IPS-18c (cell line): ENCODE measurements at regions not wholly inside any gene's neighbourhood (a gene's known extent, or its start where the extent isn't known, plus 50 kb on each side); places are given as distances from the start of the nearest gene placed in this dataset.

Experiments used
- H3K4me3 ChIP-seq: 2 replicates; pipeline ENCODE4 v1.7.0; 2013; ENCODE audit warnings: low read depth, mild to moderate bottlenecking, low read length, moderate library complexity; ENCODE audit not compliant: insufficient read depth
- H3K9me3 ChIP-seq: one replicate; pipeline ENCODE4 v1.6.1; 2013; ENCODE audit warnings: mild to moderate bottlenecking, low read length, moderate library complexity; ENCODE audit not compliant: control insufficient read depth, insufficient read depth

GRCh38 chr5:1974501-1975405 lies 92.0 kb upstream of the IRX4 start:
- Histone ChIP-seq H3K9me3 (no peaks in the 10 kb centered on the region), H3K4me3 (no peak overlapping the region)

DNA sequence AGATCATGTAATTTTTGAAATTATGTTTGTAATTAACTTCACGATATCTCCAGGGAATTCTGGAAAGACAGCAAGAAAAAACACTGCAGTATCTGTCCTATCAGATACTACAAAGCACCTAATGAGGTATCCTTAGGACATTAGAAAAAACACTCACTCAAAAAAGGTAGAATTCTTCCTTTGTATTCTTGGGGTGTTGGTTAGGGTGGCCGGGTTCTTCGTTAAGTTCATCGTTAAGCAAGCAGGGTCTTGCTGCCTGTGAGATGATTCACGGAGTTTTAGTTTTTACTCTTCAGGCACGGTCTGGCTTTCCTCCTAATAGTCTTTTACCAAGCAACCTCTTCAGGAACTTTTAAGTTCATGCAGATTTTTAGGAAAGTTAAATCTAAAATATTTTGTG lies 91.4 kb upstream of the IRX4 start:
- H3K4me3 ChIP-seq = no peak overlapping the region
- no peaks in the 10 kb centered on the region for H3K9me3 ChIP-seq

DNA sequence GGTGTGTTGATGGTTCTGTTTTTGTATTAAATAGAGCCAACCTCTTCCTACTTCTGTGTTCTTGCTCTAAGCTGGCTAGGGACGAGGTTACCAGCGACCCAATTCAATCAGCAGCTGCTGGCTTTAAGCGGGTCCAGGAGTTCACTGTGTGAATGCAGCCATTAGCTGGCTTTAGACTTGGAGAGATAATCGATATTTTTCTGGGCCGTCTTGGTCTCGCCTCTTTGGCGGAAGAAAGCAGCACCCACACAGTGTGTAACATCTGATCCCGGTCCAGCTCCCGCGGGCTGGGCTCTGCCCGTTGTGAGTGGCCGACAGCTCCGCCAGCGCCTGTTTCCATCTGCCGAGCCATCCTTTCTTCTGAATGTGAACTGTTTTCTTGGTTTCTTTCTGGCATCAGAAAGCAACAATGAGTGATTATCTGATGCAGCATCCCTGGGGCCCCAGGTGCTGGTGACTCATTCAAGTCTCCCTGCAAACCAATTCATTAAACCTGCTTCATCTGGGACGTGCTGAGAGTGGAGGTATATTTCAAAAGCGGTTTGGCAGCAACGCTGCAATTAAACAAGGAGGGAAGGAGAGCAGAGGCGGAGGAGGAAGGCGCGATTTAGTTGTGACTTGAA lies 90.8 kb upstream of the IRX4 start:
- H3K4me3 ChIP-seq = no peak overlapping the region
- H3K9me3 ChIP-seq = no peaks in the 10 kb centered on the region

DNA sequence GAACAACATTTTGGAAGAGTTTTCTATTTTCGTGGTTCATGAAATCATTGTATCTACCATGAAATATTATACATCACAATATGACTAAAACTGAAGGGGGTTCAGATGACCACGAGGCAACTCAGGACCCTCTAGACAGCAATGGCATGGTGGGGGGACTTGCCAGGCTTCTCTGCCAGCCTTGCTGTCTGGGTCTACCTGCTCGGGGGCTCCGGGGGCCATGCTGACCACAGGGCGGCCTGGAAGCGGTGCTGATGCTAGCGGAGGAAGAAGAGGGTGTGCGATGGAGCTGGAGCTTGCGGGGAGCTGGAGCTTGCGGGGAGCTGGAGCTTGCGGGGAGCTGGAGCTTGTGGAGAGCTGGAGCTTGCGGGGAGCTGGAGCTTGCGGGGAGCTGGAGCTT lies 89.2 kb upstream of the IRX4 start:
- no peaks in the 10 kb centered on the region for H3K9me3 ChIP-seq

GRCh38 chr5:1967736-1968135 lies 85.0 kb upstream of the IRX4 start:
- H3K9me3 ChIP-seq = peaks cover 4% of the 10 kb centered on the region
- H3K4me3 ChIP-seq = no peak overlapping the region

More for the DNA sequence above, 89.2 kb upstream of the IRX4 start:
- H3K4me3 ChIP-seq = no peak overlapping the region

- Histone ChIP-seq H3K9me3 (peaks cover 4% of the 10 kb centered on the region), H3K4me3 (no peak overlapping the region)
Observed at GRCh38 chr5:1966461-1966860, 83.7 kb upstream of the IRX4 start.

DNA sequence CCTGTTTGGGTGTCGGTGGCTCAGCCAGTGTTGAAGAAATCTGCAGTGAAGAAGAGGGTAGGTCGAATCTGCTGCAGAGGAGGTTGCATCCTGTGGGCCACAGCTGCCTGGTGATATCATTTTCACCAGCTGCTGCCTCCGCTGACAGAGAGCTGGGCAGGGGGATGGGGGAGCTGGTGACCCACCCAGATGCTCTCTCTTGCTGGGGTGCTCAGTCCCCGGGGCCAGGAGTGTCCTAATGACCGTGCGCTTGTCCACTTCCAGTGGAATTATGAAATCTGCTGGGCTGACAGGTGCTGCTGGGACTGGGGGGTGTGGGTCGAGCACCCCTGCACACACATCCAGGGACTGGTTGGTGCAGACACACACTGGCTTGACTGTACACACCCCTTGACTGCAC lies 83.2 kb upstream of the IRX4 start:
- H3K4me3 ChIP-seq = no peak overlapping the region

DNA sequence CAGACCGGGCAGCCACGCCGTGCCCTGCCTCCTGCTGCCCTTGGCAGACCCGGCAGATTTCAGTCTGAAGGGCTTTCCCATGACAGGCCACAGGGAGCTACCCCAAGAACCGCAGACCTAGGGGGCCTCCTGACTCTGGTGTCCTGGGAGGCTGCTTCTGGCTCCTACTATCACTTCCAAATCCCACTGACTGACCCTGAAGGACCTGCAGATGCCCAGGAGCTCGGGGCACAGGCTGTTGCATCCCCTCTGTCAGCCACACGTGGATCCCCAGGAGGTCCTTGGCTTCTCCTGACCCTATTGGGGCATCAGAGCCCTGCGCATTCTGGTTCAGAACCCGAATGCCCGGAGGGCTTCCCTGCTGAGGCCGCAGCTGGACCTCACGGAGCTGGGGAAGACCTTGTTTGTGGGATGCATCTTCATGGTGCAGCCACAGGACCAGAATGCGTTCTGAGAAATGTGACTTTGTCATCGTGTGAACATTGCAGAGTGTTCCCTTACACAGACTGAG lies 81.3 kb upstream of the IRX4 start:
- no peak overlapping the region for H3K4me3 ChIP-seq
- H3K9me3 ChIP-seq = peaks cover 4% of the 10 kb centered on the region

More for the DNA sequence above, 83.2 kb upstream of the IRX4 start:
- H3K9me3 ChIP-seq = peaks cover 4% of the 10 kb centered on the region

- H3K9me3 ChIP-seq = peaks cover 4% of the 10 kb centered on the region
- H3K4me3 ChIP-seq = no peak overlapping the region
Observed at GRCh38 chr5:1963358-1963757, 80.6 kb upstream of the IRX4 start.

- no peak overlapping the region for H3K4me3 ChIP-seq
- peaks cover 4% of the 10 kb centered on the region for H3K9me3 ChIP-seq
Observed at GRCh38 chr5:1962619-1963355, 80.1 kb upstream of the IRX4 start.

GRCh38 chr5:1961952-1962595 lies 79.3 kb upstream of the IRX4 start:
- peaks cover 4% of the 10 kb centered on the region for H3K9me3 ChIP-seq
- no peak overlapping the region for H3K4me3 ChIP-seq

DNA sequence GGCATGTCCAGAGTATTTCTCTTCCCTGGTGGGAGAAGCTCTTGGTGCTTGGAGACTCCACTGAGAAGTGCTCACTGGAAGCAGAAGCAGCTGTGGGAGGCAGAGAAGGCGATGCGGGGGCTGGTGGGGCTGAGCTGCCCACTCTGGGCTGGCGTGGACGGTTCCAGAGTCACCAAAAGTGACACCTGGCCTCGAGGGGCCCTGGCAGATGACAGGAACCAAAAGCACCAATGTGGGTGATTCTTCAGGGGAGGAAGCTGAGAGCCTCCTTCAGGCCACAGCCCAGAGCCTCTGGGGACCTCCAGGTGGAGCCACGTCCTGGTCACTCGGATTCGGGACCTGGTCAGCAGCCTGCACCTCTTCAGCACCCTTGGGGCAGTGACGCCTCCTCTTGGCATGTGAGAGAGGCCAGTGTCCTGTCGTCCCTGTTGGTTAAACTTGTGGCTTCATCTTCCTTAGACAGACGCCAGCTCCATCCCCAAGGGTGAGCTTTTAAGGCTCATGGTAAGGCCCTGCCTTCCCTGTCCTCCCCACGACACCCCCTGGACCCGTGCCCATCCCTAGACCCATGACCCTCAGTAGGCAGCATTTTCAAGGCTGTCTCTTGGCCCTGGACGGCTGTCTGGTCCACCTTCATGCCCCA lies 78.7 kb upstream of the IRX4 start:
- Histone ChIP-seq H3K9me3 (peaks cover 4% of the 10 kb centered on the region), H3K4me3 (no peak overlapping the region)

DNA sequence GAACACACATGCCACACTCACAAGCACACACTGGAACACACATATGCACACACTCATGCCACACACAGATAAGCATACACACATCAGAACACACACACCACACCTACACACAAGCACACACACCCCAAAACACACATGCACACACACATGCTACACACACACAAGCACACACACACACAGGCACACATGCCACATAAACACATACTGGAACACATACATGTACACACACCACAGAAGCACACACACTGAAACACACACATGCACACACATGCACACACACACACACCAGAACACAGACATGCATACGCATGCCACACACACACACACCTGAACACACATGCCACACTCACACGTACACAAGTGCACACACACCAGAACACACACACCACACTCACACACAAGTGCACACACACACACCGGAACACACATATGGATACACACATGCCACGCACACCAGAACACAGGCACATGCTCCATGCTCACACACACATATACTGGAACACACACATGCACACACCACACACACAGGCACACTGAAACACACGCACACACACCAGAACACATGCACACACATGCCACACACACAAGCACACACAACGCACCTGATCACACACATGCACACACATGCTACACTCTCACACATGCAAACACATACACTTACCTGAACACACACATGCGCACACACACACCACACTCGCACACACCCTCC lies 78.0 kb upstream of the IRX4 start:
- Histone ChIP-seq H3K4me3 (no peak overlapping the region), H3K9me3 (peaks cover 2% of the 10 kb centered on the region)

DNA sequence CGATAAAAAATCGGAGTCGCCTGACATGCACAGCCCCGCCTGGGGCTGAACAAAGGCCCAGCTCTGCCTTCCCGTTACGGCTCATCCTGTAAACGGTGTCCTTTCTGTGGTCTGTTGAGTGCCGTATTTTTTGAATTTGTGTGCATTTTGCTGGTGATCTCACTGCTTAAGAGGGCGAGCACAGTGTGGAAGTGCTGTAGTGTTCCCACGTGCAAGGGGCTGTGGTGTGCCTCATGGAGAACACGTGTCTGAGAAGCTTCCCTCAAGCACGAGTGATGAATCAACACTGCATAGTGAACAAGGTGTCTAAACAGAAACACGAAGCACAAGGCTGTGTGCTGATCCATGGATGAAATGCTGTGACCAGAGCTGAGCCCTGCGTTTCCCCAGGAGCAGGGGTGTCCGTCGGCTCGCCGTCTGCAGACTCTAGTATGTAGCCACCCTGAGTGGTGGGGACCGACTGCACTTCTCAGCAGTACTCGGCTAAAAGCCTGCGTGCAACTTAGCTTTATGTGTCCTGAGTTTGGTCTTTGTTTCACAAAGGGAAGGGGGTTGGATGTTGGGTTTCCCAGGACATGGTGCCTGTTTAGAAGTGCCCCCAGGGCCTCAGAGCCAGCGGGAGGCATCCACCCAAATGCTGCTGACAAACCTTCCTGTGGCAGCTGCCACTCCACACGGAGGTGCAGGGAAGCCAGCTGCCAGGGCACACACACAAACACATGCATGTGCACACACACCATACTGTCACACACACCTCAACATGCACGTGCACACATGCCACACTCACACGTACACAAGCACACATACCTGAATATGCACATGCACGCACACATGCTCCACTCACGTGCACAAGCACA lies 77.2 kb upstream of the IRX4 start:
- Histone ChIP-seq H3K9me3 (peaks cover 2% of the 10 kb centered on the region), H3K4me3 (no peak overlapping the region)

GRCh38 chr5:1959231-1959630 lies 76.5 kb upstream of the IRX4 start:
- Histone ChIP-seq H3K4me3 (no peak overlapping the region), H3K9me3 (peaks cover 2% of the 10 kb centered on the region)
